HepG2 (cell line): ENCODE measurements at regions not wholly inside any gene's neighbourhood (a gene's known extent, or its start where the extent isn't known, plus 50 kb on each side); places are given as distances from the start of the nearest gene placed in this dataset.

Experiments
- ATAC-seq: fragments of 200-7000 bp; cut with Tn5 transposase; 3 replicates; pipeline ENCODE4 v1.9.1; 2020; ENCODE audit warnings: mild to moderate bottlenecking, moderate library complexity
- BruUV-seq: library from RNA; stranded (reverse); fragments of 400-500 nt; replicated peaks from 2 replicates; lab custom pipeline; 2021; lab: Mats Ljungman, UMichigan
- CTCF ChIA-PET: fragments of 300-600 bp; formaldehyde crosslinking; extraction: SDS; loops from one replicate; lab custom pipeline; 2021; ENCODE audit warnings: low total read pairs, inconsistent platforms, low intra/inter-chr PET ratio; lab: Yijun Ruan, JAX
- POLR2A ChIA-PET: fragments of 350-600 bp; sonication (Branson Sonifier 250); formaldehyde crosslinking; loops from one replicate; lab custom pipeline; 2020; ENCODE audit warnings: antibody characterized with exemption, inconsistent platforms; lab: Yijun Ruan, JAX
- DNase-seq: peaks from one replicate; pipeline ENCODE4 v3.0.0-alpha.2; 2015; ENCODE audit warnings: low spot score
- FAIRE-seq: peaks from 3 replicates; lab custom pipeline; 2011; peaks lifted over from hg19 to GRCh38; lab: Jason Lieb, UNC
- H2AFZ ChIP-seq: one replicate; pipeline ENCODE4 v1.6.1; 2011; ENCODE audit warnings: low read length, inconsistent platforms
- H3K27ac ChIP-seq: fragments of 300-600 bp; 3 replicates; pipeline ENCODE4 v1.8.0; 2011; ENCODE audit warnings: mixed run types, mild to moderate bottlenecking, mixed read lengths, low read length, inconsistent platforms; ENCODE audit not compliant: insufficient read depth; ENCODE audit errors: extremely low read length
- H3K27me3 ChIP-seq, 2 experiments: fragments of 200-600 bp in 1 of 2; 2 replicates in 1 of 2; 3 replicates in 1 of 2; pipeline versions ENCODE4 v1.6.0 to v1.8.0; 2011; ENCODE audit warnings: low read length in 2 of 2, mild to moderate bottlenecking in 2 of 2, moderate library complexity in 2 of 2, inconsistent platforms in 1 of 2; ENCODE audit not compliant: insufficient read depth in 2 of 2, control insufficient read depth in 1 of 2
- H3K36me3 ChIP-seq, 2 experiments: fragments of 200-600 bp in 1 of 2; replicated peaks in 1 of 2; 2 replicates in 1 of 2; 3 replicates in 1 of 2; pipeline versions ENCODE4 v1.5.1 to v1.8.0; 2011; ENCODE audit warnings: low read length in 2 of 2, inconsistent platforms in 1 of 2; ENCODE audit not compliant: insufficient read depth in 2 of 2, control insufficient read depth in 1 of 2
- H3K4me1 ChIP-seq: 2 replicates; pipeline ENCODE4 v1.5.1; 2012; ENCODE audit warnings: low read length, inconsistent platforms; ENCODE audit not compliant: insufficient read depth
- H3K4me2 ChIP-seq: 2 replicates; pipeline ENCODE4 v1.6.0; 2011; ENCODE audit warnings: low read depth, low read length, inconsistent platforms
- H3K4me3 ChIP-seq, 3 experiments: fragments of 200-600 bp in 1 of 3; sonication (generic), shearing (Covaris generic) in 1 of 3; replicated peaks in 1 of 3; 2 replicates each; pipeline ENCODE4 v1.5.1; 2011 to 2016; ENCODE audit warnings: low read length in 3 of 3, inconsistent platforms in 2 of 3, low read depth in 2 of 3, mild to moderate bottlenecking in 2 of 3, control low read depth in 1 of 3, mixed read lengths in 1 of 3; ENCODE audit not compliant: insufficient read depth in 1 of 3
- H3K79me2 ChIP-seq: one replicate; pipeline ENCODE4 v1.6.1; 2011; ENCODE audit warnings: low read length, inconsistent platforms; ENCODE audit not compliant: insufficient read depth
- H3K9ac ChIP-seq: 2 replicates; pipeline ENCODE4 v1.6.0; 2011; ENCODE audit warnings: mild to moderate bottlenecking, low read depth, low read length, inconsistent platforms; ENCODE audit not compliant: insufficient read depth
- H3K9me3 ChIP-seq: 2 replicates; pipeline ENCODE4 v1.5.1; 2012; ENCODE audit warnings: mild to moderate bottlenecking, low read length
- H4K20me1 ChIP-seq: 2 replicates; pipeline ENCODE4 v1.6.0; 2011; ENCODE audit warnings: inconsistent platforms, mild to moderate bottlenecking, low read length, moderate library complexity; ENCODE audit not compliant: insufficient read depth
- PAF1 ChIP-seq: IDR thresholded peaks from 2 replicates; pipeline ENCODE4 v1.6.1; 2016; ENCODE audit warnings: missing genetic modification reagents, missing compliant biosample characterization
- SIX1 ChIP-seq: sonication (generic); formaldehyde crosslinking; IDR thresholded peaks from 2 replicates; pipeline ENCODE4 v1.4.0; 2020; ENCODE audit warnings: missing genetic modification reagents, borderline replicate concordance
- ZEB1 ChIP-seq: IDR thresholded peaks from 2 replicates; pipeline ENCODE4 v1.6.1; 2012; ENCODE audit warnings: mild to moderate bottlenecking, low read depth, inconsistent platforms; ENCODE audit not compliant: insufficient replicate concordance
- ZNF557 ChIP-seq: sonication (generic); formaldehyde crosslinking; IDR thresholded peaks from 2 replicates; pipeline ENCODE4 v1.4.0; 2020; ENCODE audit warnings: missing genetic modification reagents
- ZNF746 ChIP-seq: sonication (generic); formaldehyde crosslinking; IDR thresholded peaks from 2 replicates; pipeline ENCODE4 v1.8.0; 2022; ENCODE audit warnings: mild to moderate bottlenecking, missing genetic modification reagents
- WGBS: methylation state at CpG from one replicate; pipeline ENCODE4 v1.1.6; 2017; ENCODE audit warnings: low lambda C conversion rate; 5-methylcytosine and 5-hydroxymethylcytosine counted together
- in situ Hi-C: cut with HindIII; loops from 2 replicates; pipeline ENCODE4 v1.10.0; 2017; ENCODE audit warnings: low pct_unique_long_range_greater_than_20kb; ENCODE audit not compliant: extremely low pct_ligation_motif_present
- intact Hi-C: fragments of 100-400 bp; cut with micrococcal nuclease; formaldehyde crosslinking; loops from one replicate; pipeline ENCODE4 v1.10.0; 2022; ENCODE audit not compliant: unreplicated experiment
- TF ChIP-seq, protein P1 (sequence below): IDR thresholded peaks from 2 replicates; pipeline ENCODE4 v1.6.1; 2012; ENCODE audit warnings: inconsistent platforms
- TF ChIP-seq, protein P2 (sequence below): sonication (generic); formaldehyde crosslinking; IDR thresholded peaks from 2 replicates; pipeline ENCODE4 v1.4.0; 2020; ENCODE audit warnings: mild to moderate bottlenecking, missing genetic modification reagents
- TF ChIP-seq, protein P3 (sequence below): sonication (generic); formaldehyde crosslinking; IDR thresholded peaks from 2 replicates; pipeline ENCODE4 v1.4.0; 2020; ENCODE audit warnings: missing genetic modification reagents; ENCODE audit errors: not compliant biosample characterization

DNA sequence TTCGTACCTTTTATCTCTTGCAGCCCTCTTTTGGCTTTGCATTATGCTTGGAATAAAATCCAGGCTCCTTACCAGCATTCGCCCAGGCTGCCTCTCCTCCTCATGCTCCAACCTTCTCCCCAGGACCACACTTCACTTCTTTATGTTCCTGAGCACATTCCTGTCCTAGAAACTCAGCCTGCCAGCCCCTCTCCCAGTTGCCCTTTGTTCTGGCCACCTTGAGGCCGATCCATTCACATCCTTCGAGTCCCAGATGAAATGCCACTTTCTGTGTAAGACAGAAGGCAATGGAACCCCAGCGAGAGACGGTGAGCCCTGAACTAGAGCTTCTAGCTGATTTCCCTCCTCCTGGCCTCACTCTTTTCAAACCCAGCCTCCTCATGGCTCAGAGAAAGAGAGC, 73.0 kb upstream of the NTM start:
- no peaks in the 10 kb centered on the region for H3K4me1 ChIP-seq
- FAIRE-seq (no peak), DNase-seq (no peak), ATAC-seq (no peak)
- ChIA-PET CTCF (no interaction called here), POLR2A (no interaction called here)
- no peaks in the 10 kb centered on the region for H4K20me1 ChIP-seq
- H3K27me3 ChIP-seq = peaks cover 0 to 53% of the 10 kb centered on the region in 2 experiments; a peak in 3 of 5 replicates
- no peak overlapping the region for H3K4me3 ChIP-seq
- no peak for TF ChIP-seq ZNF557 (CRISPR knock-in tag)
- TF ChIP-seq, protein P1, sequence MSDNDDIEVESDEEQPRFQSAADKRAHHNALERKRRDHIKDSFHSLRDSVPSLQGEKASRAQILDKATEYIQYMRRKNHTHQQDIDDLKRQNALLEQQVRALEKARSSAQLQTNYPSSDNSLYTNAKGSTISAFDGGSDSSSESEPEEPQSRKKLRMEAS = no peak
- no peak for TF ChIP-seq PAF1 (CRISPR knock-in tag)
- TF ChIP-seq, protein P2, sequence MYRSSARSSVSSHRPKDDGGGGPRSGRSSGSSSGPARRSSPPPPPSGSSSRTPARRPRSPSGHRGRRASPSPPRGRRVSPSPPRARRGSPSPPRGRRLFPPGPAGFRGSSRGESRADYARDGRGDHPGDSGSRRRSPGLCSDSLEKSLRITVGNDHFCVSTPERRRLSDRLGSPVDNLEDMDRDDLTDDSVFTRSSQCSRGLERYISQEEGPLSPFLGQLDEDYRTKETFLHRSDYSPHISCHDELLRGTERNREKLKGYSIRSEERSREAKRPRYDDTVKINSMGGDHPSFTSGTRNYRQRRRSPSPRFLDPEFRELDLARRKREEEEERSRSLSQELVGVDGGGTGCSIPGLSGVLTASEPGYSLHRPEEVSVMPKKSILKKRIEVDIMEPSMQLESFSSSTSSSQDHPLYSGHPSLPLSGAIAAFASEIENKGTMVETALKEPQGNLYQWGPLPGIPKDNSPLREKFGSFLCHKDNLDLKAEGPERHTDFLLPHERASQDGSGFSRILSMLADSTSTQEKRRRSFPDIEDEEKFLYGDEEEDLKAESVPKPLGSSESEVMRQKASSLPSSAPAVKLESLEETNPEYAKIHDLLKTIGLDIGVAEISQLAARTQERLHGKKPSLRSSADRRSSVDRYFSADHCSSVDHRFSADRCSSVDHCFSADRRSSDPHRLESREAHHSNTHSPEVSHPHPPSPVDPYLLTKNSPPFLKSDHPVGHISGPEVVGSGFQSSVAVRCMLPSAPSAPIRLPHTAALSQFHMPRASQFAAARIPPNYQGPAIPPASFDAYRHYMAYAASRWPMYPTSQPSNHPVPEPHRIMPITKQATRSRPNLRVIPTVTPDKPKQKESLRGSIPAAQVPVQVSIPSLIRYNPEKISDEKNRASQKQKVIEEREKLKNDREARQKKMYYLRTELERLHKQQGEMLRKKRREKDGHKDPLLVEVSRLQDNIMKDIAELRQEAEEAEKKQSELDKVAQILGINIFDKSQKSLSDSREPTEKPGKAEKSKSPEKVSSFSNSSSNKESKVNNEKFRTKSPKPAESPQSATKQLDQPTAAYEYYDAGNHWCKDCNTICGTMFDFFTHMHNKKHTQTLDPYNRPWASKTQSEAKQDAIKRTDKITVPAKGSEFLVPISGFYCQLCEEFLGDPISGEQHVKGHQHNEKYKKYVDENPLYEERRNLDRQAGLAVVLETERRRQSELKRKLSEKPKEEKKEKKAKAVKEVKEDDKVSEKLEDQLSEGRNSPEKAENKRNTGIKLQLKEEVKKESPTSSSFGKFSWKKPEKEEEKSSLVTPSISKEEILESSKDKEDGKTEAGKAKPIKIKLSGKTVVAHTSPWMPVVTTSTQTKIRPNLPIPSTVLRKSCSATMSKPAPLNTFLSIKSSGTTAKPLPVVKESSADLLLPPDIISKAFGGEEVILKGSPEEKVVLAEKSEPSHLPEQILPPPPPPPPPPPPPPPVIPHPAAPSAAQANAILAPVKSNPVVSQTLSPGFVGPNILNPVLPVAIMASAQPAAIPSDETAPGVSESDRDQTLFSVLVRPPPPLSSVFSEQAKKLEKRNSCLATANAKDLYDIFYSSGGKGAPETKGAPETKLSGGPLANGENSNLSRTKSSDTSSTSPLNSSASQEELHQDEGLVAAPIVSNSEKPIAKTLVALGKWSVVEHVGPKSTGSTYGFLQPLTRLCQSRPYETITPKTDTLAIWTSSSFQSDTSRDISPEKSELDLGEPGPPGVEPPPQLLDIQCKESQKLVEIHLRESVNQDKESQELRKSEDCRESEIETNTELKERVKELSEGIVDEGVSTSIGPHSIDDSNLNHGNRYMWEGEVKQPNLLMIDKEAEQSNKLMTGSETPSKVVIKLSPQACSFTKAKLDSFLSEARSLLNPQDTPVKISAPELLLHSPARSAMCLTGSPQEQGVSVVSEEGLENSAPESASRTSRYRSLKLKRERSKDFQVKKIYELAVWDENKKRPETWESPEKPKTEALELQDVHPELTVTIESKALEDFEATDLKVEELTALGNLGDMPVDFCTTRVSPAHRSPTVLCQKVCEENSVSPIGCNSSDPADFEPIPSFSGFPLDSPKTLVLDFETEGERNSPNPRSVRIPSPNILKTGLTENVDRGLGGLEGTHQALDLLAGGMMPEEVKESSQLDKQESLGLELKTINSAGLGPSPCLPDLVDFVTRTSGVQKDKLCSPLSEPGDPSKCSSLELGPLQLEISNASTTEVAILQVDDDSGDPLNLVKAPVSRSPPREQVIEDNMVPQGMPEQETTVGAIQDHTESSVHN = no peak
- TF ChIP-seq ZEB1 = no peak
- no peak for TF ChIP-seq SIX1
- TF ChIP-seq, protein P3, sequence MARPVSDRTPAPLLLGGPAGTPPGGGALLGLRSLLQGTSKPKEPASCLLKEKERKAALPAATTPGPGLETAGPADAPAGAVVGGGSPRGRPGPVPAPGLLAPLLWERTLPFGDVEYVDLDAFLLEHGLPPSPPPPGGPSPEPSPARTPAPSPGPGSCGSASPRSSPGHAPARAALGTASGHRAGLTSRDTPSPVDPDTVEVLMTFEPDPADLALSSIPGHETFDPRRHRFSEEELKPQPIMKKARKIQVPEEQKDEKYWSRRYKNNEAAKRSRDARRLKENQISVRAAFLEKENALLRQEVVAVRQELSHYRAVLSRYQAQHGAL (CRISPR knock-in tag) = no peak
- no peak for TF ChIP-seq ZNF746 (CRISPR knock-in tag)
- TF ChIP-seq, all 625 proteins: peak for 0
- BruUV-seq = no TSS peak
- intact Hi-C loops = no loop called here
- Histone ChIP-seq H3K27ac (no peak overlapping the region), H3K4me2 (no peak overlapping the region), H3K9ac (no peak overlapping the region), H3K9me3 (no peaks in the 10 kb centered on the region), H3K79me2 (no peaks in the 10 kb centered on the region), H2AFZ (no peak overlapping the region), H3K36me3 (no peaks in the 10 kb centered on the region)
- in situ Hi-C loops = no loop called here
- 22% methylated on average over 6 of the region's 6 CpGs for WGBS
